Liver (tissue), 3 donors: ENCODE measurements at regions not wholly inside any gene's neighbourhood (a gene's known extent, or its start where the extent isn't known, plus 50 kb on each side); places are given as distances from the start of the nearest gene placed in this dataset.

Experiments used
- ATF3 ChIP-seq: IDR thresholded peaks from 2 replicates; pipeline ENCODE4 v1.6.1; 2016; ENCODE audit warnings: antibody characterized with exemption
- CTCF ChIP-seq: fragments of 150-350 bp; IDR thresholded peaks from 2 replicates; pipeline ENCODE4 v1.5.1; 2017; ENCODE audit warnings: improper control_type of control experiment, low read depth, low read length; ENCODE audit not compliant: missing input control
- EGR1 ChIP-seq, 2 donors: IDR thresholded peaks; 2 replicates each; pipeline ENCODE4 v1.6.1; 2016 to 2018; ENCODE audit warnings: antibody characterized with exemption in 2 of 2, low read depth in 2 of 2
- FOXA1 ChIP-seq: IDR thresholded peaks from 2 replicates; pipeline ENCODE4 v1.6.1; 2016; ENCODE audit warnings: antibody characterized with exemption
- GABPA ChIP-seq, 2 donors: IDR thresholded peaks in 1 of 2; conservative IDR thresholded peaks in 1 of 2; 2 replicates each; pipeline ENCODE4 v1.6.1; 2016; ENCODE audit warnings: antibody characterized with exemption in 2 of 2, mild to moderate bottlenecking in 1 of 2, moderate library complexity in 1 of 2
- HNF4G ChIP-seq: IDR thresholded peaks from 2 replicates; pipeline ENCODE4 v1.6.1; 2016; ENCODE audit warnings: antibody characterized with exemption
- JUND ChIP-seq, 2 donors: IDR thresholded peaks; 2 replicates each; pipeline ENCODE4 v1.6.1; 2016; ENCODE audit warnings: antibody characterized with exemption in 2 of 2
- MAX ChIP-seq: IDR thresholded peaks from 2 replicates; pipeline ENCODE4 v1.6.1; 2016; ENCODE audit warnings: antibody characterized with exemption
- RAD21 ChIP-seq, 2 donors: IDR thresholded peaks; 2 replicates each; pipeline ENCODE4 v1.6.1; 2016; ENCODE audit warnings: antibody characterized with exemption in 2 of 2, mild to moderate bottlenecking in 2 of 2
- REST ChIP-seq: IDR thresholded peaks from 2 replicates; pipeline ENCODE4 v1.6.1; 2016; ENCODE audit warnings: antibody characterized with exemption, mild to moderate bottlenecking
- RXRA ChIP-seq, 2 donors: IDR thresholded peaks; 2 replicates each; pipeline ENCODE4 v1.6.1; 2017 to 2018; ENCODE audit warnings: antibody characterized with exemption in 2 of 2, mild to moderate bottlenecking in 1 of 2
- TAF1 ChIP-seq: conservative IDR thresholded peaks from 2 replicates; pipeline ENCODE4 v1.6.1; 2016; ENCODE audit warnings: antibody characterized with exemption, mild to moderate bottlenecking
- YY1 ChIP-seq: IDR thresholded peaks from 2 replicates; pipeline ENCODE4 v1.6.1; 2016; ENCODE audit warnings: antibody characterized with exemption, mild to moderate bottlenecking
- ZBTB33 ChIP-seq: IDR thresholded peaks from 2 replicates; pipeline ENCODE4 v1.6.1; 2016; ENCODE audit warnings: antibody characterized with exemption
- donor health status: healthy.
- donor health status: healthy.

- TF ChIP-seq CTCF (no peak), YY1 (no peak), TAF1 (no peak), REST (no peak), GABPA (IDR thresholded peaks at IDR 0.05 in 1 of 2, conservative IDR thresholded peaks at IDR 0.05 in 1 of 2) (no peak), JUND (IDR thresholded peaks at IDR 0.05) (no peak), ZBTB33 (no peak), MAX (no peak), ATF3 (no peak), RXRA (IDR thresholded peaks at IDR 0.05) (no peak), EGR1 (IDR thresholded peaks at IDR 0.05; ENCODE audit: low read depth in 2 of 2) (no peak), RAD21 (IDR thresholded peaks at IDR 0.05) (no peak), HNF4G (no peak), FOXA1 (no peak)
These were observed 81.3 kb upstream of the TRPC5 start for GRCh38 chrX:112163906-112164305.
